ENCODE measurements at regions not wholly inside any gene's neighbourhood (a gene's known extent, or its start where the extent isn't known, plus 50 kb on each side); places are given as distances from the start of the nearest gene placed in this dataset.

GRCh38 chr12:107373238-107373809 is 280.0 kb upstream of the CRY1 start:
- TF ChIP-seq, protein P1, sequence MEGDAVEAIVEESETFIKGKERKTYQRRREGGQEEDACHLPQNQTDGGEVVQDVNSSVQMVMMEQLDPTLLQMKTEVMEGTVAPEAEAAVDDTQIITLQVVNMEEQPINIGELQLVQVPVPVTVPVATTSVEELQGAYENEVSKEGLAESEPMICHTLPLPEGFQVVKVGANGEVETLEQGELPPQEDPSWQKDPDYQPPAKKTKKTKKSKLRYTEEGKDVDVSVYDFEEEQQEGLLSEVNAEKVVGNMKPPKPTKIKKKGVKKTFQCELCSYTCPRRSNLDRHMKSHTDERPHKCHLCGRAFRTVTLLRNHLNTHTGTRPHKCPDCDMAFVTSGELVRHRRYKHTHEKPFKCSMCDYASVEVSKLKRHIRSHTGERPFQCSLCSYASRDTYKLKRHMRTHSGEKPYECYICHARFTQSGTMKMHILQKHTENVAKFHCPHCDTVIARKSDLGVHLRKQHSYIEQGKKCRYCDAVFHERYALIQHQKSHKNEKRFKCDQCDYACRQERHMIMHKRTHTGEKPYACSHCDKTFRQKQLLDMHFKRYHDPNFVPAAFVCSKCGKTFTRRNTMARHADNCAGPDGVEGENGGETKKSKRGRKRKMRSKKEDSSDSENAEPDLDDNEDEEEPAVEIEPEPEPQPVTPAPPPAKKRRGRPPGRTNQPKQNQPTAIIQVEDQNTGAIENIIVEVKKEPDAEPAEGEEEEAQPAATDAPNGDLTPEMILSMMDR (conservative IDR thresholded peaks at IDR 0.05 in 1 of 2, IDR thresholded peaks at IDR 0.05 in 1 of 2; ENCODE audit: low read depth in 1 of 2, low read length in 2 of 2): no peak
- no peak for TF ChIP-seq EZH2 (IDR thresholded peaks at IDR 0.05; ENCODE audit: low read length, missing control alignments)

Measured in fibroblast of lung (primary cell).